Pancreas (tissue), 10 donors: ENCODE measurements at regions not wholly inside any gene's neighbourhood (a gene's known extent, or its start where the extent isn't known, plus 50 kb on each side); places are given as distances from the start of the nearest gene placed in this dataset.

ENCODE experiments used
- ATAC-seq, 4 donors: fragments of 200-7000 bp; cut with Tn5 transposase; one replicate each; pipeline versions ENCODE4 v1.8.0 to v1.9.1; 2020; ENCODE audit warnings: mild to moderate bottlenecking in 4 of 4, moderate library complexity in 4 of 4
- DNase-seq, 6 donors: peaks; one replicate each; pipeline ENCODE4 v3.0.0-alpha.2; 2020
- FAIRE-seq: peaks from 2 replicates; lab custom pipeline; 2012; peaks lifted over from hg19 to GRCh38; lab: Jason Lieb, UNC
- H3K27ac ChIP-seq, 4 donors: fragments of 200-600 bp; sonication (generic); 1 replicate in 3 of 4; 2 replicates in 1 of 4; pipeline versions ENCODE4 v1.5.0 to v1.8.0; 2020
- H3K27me3 ChIP-seq, 4 donors: fragments of 200-600 bp; one replicate each; pipeline ENCODE4 v1.8.0; 2021
- H3K36me3 ChIP-seq, 3 donors: fragments of 200-600 bp; sonication (generic) in 1 of 3; one replicate each; pipeline versions ENCODE4 v1.5.0 to v1.8.0; 2020 to 2021
- H3K4me1 ChIP-seq, 3 donors: fragments of 200-600 bp; one replicate each; pipeline ENCODE4 v1.8.0; 2021
- H3K4me3 ChIP-seq, 4 donors: fragments of 200-600 bp; sonication (generic) in 2 of 4; one replicate each; pipeline versions ENCODE4 v1.5.0 to v1.8.0; 2020 to 2021
- H3K9me3 ChIP-seq, 4 donors: fragments of 200-600 bp; one replicate each; pipeline ENCODE4 v1.8.0; 2021
- WGBS, 2 donors: extraction: QIAGEN DNeasy Blood & Tissue Kit; methylation state at CpG; one replicate each; pipeline ENCODE4 v1.1.7; 2013; 5-methylcytosine and 5-hydroxymethylcytosine counted together
- intact Hi-C, 3 donors: fragments of 100-400 bp; cut with DNase I; formaldehyde crosslinking; loops; one replicate each; pipeline versions ENCODE4 v1.11.1 to v1.14.2; 2022
- TF ChIP-seq, protein P1 (sequence below), 4 donors: fragments of 200-600 bp; sonication (generic) in 3 of 4; IDR thresholded peaks; one replicate each; pipeline versions ENCODE4 v1.5.0 to v1.8.0; 2021; ENCODE audit warnings: antibody characterized with exemption in 4 of 4
- donor health status: healthy with polysubstance abuse.
- donor health status: DM: no; HTN: no; CAD: no; lungs with moderate emphysema.
- donor health status: DM: no; HTN: no; CAD: no.
- donor health status: control.
- donor health status: control.
- donor health status: Bipolar disorder and iron deficiency.
- donor health status: DM: yes; HTN: yes; CAD: no.
- donor health status: DM: no; HTN: no; CAD: no.
- donor health status: DM: no; HTN: no; CAD: no.
- donor health status: DM: yes; HTN: yes; CAD: no.

DNA sequence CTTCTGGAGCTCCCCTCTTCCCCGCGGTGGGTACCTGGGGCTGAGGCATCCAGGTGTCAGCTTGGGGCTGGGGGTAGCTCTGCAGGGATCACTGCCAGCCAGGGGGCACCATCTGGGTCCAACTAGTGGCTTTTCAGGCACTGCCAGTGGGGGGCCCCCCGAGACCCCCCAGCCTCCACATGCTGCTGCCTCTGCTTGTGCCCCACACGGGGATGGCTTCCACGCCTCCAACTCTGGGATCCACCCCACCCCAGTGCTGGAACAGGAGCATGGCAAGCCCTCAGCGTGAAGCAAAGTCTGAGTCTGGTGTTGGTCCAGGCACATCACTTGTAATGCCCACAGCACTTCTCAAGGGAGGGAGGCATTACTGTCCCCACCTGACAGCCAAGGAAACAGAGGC, 260.5 kb upstream of the MVB12B start:
- no peaks in the 10 kb centered on the region for H3K27me3 ChIP-seq
- TF ChIP-seq, protein P1, sequence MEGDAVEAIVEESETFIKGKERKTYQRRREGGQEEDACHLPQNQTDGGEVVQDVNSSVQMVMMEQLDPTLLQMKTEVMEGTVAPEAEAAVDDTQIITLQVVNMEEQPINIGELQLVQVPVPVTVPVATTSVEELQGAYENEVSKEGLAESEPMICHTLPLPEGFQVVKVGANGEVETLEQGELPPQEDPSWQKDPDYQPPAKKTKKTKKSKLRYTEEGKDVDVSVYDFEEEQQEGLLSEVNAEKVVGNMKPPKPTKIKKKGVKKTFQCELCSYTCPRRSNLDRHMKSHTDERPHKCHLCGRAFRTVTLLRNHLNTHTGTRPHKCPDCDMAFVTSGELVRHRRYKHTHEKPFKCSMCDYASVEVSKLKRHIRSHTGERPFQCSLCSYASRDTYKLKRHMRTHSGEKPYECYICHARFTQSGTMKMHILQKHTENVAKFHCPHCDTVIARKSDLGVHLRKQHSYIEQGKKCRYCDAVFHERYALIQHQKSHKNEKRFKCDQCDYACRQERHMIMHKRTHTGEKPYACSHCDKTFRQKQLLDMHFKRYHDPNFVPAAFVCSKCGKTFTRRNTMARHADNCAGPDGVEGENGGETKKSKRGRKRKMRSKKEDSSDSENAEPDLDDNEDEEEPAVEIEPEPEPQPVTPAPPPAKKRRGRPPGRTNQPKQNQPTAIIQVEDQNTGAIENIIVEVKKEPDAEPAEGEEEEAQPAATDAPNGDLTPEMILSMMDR (IDR thresholded peaks at IDR 0.05): no peak

DNA sequence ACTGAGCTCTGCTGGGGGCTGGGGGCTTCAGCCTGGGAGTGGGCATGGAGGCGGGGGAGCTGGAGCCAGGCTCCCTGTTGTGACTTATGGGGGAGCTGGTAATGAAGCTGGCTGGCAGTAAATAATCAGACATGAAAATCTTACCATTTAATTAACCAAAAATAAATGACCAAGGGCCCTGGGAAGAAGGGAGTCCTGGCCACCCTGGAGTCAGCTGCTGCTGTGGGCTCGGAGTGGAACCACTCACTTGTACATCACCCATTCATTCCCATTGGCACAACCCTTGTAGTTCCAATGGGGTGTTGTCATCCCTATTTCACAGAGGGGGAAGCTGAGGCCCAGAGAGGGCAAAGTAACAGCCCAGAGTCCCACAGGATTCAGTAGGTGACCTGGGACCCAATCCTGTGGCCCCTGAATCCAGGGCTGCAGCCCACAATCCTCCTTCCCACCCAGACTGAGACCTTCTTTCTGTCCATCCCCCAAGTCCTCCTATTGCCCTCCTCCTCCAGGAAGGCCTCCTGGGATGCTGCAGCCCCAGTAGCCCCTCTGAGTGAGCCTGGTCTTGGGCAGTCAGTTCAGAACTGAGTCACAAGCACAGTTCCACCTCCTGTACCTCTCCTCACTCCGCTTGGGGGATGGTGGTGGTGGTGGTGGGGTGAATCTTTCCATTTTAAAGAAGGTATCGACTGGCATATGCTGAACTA, 259.4 kb upstream of the MVB12B start:
- WGBS, 2 donors: 47 to 49% methylated on average over 4 of the region's 4 CpGs
- Histone ChIP-seq H3K36me3 (no peaks in the 10 kb centered on the region), H3K27ac (no peak overlapping the region), H3K4me1 (no peaks in the 10 kb centered on the region), H3K9me3 (no peaks in the 10 kb centered on the region), H3K4me3 (no peak overlapping the region), H3K27me3 (no peaks in the 10 kb centered on the region)
- intact Hi-C loops: no loop called here
- DNase-seq (no peak), ATAC-seq (no peak), FAIRE-seq (no peak)
- TF ChIP-seq, protein P1 (IDR thresholded peaks at IDR 0.05): no peak

More for the DNA sequence above, 260.5 kb upstream of the MVB12B start:
- H3K36me3 ChIP-seq: no peaks in the 10 kb centered on the region
- WGBS, 2 donors: 38 to 60% methylated on average over 6 of the region's 6 CpGs
- H3K27ac ChIP-seq: no peak overlapping the region
- H3K4me3 ChIP-seq: no peak overlapping the region
- H3K9me3 ChIP-seq: no peaks in the 10 kb centered on the region
- H3K4me1 ChIP-seq: no peaks in the 10 kb centered on the region
- DNase-seq (no peak), ATAC-seq (no peak), FAIRE-seq (no peak)
- intact Hi-C loops: no loop called here

DNA sequence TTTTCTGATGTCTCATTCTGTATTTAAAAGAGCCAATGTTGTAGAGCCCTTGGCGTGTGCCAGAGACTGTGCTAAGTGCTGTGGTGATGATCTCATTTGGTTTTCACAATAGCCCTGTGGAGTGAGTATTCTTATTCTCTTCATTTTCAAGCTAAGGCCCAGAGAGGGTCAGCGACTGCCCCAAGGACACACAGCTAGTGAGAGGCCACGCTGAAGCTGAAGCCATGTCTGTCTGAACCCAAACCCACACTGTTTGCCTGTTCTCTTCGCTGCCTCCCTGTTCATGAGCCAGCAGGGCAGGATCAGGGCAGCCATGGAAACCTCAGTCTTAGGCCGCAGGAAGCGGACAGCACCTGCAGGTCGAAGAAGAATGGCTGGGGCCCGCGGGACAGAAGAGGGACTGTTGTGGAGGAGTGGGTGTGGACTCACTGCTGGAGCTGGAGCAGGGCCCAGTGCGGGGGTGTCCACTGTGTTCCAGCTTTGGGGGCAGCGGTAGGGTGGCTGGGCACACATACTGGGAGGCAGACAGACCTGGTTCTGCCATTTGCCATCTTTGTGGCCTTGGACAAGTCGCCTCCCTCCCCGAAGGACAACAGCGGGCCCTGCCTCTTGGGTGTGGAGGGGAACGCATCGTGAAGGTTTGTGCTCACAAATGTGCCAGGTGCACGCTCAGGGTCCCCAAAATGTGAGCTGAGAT, 257.9 kb upstream of the MVB12B start:
- Histone ChIP-seq H3K9me3 (no peaks in the 10 kb centered on the region), H3K4me1 (no peaks in the 10 kb centered on the region), H3K4me3 (no peak overlapping the region), H3K27me3 (no peaks in the 10 kb centered on the region), H3K27ac (no peak overlapping the region), H3K36me3 (no peaks in the 10 kb centered on the region)
- WGBS, 2 donors: 75 to 83% methylated on average over 17 of the region's 17 CpGs
- TF ChIP-seq, protein P1 (IDR thresholded peaks at IDR 0.05): no peak
- intact Hi-C loops: no loop called here
- FAIRE-seq (no peak), DNase-seq (no peak), ATAC-seq (no peak)

DNA sequence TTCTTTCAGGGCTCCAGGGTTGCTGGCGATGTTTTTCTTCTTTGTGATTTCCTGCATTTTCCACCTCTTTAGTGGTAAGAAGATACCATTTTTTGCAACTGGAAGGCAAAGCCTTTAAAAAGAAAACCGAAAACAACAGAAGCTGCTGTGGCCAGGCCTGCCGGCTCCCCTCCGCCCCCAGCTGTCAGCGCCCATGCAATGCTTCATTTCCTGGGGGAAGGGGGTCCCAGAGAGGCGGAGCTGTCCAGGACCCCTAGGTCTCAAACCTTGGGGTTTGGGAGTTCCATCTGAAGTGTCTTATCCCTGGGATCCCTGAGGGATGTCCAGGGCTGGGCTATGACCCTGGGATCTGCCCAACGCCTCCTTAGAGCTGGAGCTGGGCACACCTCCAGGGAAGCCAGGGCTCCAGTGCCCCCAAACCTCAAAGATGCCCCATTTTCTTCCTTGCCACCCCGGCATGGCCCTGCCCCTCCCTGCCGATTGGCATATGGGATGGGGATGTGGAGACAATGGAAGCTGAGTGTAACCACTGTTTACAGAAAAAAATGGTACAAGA, 257.2 kb upstream of the MVB12B start:
- no peak overlapping the region for H3K27ac ChIP-seq
- 56 to 58% methylated on average over 9 of the region's 9 CpGs for WGBS, 2 donors
- H3K27me3 ChIP-seq: no peaks in the 10 kb centered on the region
- H3K4me3 ChIP-seq: no peak overlapping the region
- no peaks in the 10 kb centered on the region for H3K9me3 ChIP-seq
- no peak for DNase-seq
- H3K4me1 ChIP-seq: no peaks in the 10 kb centered on the region
- no peak for FAIRE-seq
- ATAC-seq: no peak
- TF ChIP-seq, protein P1 (IDR thresholded peaks at IDR 0.05): no peak
- intact Hi-C loops: no loop called here
- no peaks in the 10 kb centered on the region for H3K36me3 ChIP-seq
